NCI-H2081 (cell line): ENCODE measurements at regions not wholly inside any gene's neighbourhood (a gene's known extent, or its start where the extent isn't known, plus 50 kb on each side); places are given as distances from the start of the nearest gene placed in this dataset.

Experiments used
- DNase-seq, 2 experiments: peaks; one replicate each; lab custom pipeline; 2025; lab: John Stamatoyannopoulos, UW

DNA sequence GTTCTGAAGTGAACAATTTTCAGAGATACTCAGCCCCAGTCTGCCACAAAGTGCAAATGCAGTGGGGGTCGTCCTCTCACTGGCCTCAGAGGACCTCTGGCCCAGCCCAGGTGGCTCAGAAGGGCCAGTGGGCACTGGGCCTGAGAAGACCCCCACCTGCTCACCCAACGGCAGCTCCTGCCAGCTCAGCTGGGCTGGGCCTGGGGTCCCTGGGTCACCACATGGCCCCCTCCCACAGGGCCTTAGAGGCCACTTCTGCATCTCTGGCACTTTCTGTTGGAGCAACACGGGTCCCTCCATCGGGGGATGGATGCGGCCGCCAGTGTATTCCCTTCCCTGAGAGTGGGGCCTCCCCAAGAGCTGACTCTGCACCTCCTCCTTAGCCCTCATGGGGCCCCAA lies 262.7 kb upstream of the KCNH8 start:
- DNase-seq, result no peak

DNA sequence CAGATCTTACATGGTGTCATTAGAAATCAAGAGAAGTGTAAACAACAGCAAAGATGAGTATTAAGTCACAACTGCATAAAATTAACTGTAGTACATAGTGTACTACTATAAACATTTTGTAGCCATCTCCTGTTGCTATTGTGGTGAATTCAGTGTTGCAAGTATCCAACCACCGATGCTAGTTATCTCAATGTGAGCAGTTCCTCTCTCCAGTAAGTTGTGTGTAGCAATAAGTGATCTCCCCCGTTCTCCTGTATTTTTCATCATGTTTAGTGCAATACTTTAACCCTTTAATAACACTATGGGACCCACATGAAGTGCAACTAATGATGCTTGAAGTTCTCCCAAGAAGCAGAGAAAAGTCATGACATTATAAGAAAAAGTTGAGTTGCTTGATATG lies 264.7 kb upstream of the KCNH8 start:
- no peak for DNase-seq

DNA sequence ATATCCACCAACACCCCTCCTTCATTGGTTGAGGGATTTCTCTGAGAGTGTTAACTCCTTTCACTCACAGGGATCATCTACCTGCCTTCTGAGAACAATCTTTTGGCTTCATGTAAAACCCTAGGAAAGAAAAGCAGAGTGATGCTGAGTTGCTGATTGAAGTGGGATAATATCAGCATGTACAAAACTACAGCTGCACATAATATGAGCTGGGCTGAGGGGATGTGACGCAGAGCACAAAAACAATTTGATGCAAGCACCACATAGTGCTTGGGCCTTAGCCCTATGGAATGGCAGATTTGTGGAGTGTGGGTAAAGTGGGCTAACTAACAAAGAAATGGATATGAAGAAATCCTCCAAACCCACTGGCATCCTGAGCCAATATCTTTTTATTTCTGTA lies 267.6 kb upstream of the KCNH8 start:
- DNase-seq, result no peak

DNA sequence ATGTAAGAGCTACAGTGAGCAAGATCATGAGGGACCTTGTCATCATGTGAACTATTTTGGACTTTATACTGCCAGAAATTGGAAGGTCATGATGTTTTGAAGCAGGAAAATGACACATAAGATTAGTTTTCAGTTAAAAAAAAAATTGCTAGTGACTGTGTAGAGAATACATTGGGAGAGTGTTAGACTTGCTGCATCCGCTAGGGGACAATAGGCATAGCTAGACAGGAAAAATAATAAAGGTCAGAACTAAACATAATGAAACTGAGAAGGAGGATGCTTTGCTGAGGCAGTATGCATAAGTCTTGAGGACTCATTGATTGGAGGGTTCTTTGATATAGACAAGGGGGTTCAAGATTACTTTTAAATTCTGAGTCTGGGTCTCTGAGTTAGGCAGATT lies 275.8 kb upstream of the KCNH8 start:
- DNase-seq, result no peak

DNA sequence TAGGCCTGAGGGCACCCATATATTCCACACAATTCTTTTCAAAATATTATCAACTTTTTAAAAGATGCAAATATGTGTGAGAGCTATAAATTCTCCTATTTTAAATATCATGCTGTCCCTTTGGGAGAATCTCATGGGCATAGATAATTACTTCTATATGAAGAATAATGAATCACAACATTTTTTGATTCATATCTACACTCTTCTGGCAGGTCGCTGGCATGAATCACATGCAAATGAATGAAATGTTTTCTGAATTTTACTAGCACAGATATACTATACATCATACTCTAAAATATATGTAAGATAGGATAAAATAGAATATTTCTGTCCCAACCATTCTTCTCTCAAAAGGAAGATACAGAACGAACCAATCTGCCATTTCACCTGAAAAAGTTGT lies 277.7 kb upstream of the KCNH8 start:
- no peak for DNase-seq

DNA sequence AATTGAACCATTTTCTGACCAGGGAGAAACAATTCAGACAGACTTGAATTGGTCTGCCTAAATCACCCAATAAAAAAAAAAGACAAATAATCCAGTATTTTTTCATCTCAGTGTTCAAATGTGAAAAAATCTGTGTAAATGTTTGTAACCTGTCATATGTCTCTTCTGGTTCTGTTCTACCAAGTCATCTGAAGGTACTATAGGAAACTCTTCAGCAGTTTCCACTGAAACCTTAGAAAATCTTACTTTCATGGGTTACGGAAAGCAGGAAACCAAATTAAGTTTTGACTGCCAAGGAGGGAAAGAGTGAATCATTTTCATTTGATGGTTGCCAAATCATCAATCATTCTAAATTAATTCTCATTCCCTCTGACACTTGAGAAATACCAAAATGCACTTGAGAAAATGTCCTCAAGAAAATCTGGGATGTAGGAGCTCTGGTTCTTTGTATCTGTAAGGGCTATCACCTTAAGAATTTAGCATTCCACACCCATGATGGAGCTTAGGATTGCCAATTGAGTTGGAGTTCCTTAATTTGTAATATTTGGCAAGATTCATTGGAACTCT lies 278.2 kb upstream of the KCNH8 start:
- no peak for DNase-seq

DNA sequence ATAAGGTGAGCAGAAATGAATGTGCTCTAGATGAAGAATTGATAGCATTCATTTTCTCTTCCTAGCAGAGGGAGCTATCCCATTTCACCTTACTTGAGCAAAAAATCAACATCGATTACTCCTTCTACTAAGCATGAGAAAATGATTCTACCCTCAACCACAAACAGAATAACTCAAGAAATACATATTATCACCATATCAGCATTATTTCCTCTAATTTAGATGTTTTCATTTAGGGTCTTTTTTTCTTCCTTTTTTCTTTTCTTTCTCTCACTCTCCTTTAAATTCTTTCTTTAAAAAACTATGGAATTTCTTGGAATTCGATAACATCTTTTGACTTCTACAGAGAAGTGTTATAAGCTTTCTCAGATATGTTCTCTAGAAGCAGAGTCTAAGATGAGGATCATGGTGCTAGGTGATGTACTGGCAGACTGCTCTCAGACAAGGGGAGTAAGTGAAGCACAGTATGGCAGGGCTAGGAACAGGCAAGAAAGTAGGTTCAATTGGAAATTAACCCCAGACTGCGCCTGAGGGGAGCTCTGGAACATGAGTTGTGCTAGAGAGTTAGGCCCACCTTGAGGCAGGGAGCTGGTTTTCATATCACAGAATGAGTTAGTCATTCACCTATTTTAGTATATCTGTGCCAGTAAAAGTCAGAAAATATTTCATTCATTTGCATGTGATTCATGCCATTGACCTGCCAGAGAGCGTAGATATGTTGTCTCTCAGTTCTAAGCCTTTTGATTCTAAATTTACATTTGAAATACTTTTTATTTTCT lies 279.2 kb upstream of the KCNH8 start:
- DNase-seq, result no peak

DNA sequence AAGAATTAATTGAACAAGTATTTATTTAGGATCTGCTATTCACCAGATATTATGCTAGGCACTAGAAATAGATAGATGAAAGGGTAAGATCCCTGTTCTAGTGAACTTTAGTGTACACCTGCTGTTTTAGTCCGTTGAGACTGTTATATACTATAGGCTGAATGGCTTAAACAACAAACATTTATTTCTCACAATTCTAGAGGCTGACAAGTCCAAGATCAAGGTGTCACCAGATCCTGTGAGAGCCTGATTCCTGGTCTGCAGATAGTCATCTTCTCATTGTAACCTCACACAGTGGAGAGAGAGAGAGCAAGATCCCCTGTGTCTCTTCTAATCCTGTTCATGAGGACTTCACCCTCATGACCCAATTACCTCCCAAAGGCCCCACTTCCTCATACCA lies 281.4 kb upstream of the KCNH8 start:
- no peak for DNase-seq

DNA sequence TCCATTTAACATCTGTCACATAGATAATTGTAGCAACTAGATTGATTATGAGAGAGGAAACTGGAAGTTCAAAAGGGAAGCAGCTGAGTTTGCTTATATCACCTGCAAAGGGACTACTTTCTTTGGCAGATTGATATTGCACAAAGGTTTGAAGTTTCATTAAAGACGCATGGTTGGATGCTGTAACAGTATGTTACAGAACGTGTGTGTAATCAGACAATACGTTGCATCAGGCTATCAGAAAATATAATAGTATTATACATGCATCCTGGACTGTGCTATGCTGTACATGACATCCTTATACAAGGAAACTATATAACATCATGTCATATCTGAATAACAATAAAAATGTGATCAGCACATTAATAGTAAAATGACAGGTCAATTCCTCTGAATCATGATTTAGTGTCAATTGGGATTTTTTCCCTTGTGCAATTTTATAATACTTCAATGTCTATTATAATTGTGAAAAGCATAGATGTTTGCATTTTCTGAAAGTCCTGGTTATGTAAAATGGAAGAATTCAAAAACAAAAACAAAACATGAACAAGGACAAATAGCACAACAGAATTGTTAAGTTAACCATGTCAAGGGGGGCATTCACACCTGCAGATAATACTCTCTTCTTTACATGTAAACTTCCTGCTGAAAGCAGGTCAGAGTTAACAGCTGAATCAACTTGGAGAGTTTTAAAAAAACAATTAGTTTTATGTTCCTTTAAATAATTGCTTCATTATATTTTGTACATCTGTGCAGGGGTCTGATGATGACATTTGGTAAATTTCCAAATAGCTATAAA lies 283.2 kb upstream of the KCNH8 start:
- peak in 1 of 2 experiments; percentile 36 for DNase-seq

DNA sequence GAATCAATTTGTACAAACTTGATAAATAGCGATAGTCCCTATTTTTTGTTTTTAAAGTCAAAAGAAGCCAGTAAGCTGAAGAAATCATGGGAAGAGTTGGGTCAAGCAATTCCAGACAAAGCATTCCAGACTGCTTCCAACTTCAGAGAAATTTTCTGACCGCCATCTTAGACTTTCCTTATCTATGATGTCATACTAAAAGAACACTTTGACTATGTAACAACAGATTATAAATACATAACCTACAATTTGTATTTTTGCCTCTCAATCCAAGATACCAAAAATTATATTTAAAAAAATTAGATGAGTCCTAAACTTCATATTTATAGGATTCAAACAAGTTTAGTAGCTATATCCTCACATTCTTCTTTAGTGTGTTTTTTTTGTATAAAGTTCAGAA lies 286.2 kb upstream of the KCNH8 start:
- DNase-seq, result no peak

DNA sequence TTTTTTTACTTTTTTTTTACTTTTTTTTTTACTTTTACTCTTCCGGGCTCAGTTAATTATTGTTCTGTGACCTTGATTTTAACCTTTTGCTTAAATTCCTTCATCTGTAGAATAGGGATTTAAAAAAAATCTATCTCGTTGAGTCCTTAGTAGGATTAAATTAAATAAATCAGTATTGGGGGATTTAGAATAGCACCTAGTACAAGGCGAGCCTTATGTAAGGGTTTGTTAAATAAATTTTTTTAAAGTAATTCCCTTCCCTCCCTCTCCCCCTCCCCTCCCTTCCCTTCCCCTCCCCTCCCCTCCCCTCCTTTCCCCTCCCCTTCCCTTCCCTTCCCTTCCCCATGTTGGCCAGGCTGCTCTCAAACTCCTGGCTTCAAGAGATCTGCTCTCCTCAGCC lies 287.2 kb upstream of the KCNH8 start:
- no peak for DNase-seq

DNA sequence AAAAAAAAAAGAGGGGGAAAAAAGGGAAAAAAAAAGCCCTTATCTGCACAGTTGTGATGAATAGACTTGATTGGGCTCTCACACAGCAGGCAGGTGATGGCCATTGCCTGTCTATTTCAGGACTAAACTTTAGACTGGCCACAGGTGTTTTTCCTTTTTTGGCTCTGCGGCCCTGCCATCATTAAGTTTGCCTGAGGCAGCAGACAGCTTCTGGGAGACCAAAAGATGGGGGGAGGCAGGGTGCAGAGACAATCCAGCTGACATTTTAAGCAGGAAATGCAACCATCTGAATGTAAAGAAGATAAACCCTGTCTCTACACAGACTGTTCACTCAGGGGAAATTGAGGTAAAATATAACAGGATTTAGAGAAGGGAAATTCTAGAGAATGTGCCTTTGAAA lies 295.0 kb upstream of the KCNH8 start:
- no peak for DNase-seq

DNA sequence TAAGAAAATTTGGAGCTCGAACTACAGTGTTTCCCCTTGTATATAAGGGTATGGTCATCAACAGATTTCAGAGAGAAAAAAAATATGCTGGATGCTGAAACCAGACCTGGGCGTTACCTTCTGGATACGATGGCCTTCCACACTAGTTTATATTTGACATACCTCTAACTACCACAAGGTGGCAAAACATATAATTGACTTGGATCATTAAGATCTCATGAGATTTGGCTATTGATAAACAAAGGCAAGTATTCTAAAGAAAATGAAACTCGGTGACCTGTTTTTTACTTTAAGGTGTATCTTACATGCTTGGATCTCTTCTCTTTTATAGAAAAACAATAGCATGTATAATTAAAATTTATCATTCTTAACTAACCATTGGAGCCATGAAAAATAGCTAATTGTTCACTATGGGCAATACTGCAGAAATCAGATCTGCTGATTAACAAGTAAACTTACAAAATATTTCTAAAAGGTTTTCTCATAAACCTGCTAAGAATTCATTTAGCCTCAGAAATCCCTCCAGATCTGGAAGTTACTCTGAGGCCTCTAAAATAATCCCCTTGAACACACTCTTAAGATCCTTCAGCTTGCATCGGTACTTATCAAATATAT lies 300.6 kb upstream of the KCNH8 start:
- DNase-seq, result peak in 1 of 2 experiments; percentile 17

DNA sequence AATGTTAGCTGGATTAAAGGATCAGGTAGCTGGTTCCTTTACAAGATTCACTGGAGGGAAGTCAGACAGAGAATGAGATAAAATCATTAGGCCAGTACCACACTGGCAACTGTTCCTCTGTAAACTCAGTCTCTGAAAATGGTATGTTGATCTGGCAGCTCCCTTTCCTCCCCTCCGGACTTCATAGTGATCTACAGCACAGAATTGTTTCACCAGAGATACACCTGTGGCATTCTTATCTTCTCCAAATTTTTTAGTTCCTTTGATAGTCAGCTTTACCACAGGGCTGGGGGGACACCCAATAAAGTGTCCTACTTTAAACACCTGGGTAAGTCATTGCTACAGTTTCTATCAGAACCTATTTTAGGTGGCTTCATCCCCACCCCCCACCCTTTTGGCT lies 304.3 kb upstream of the KCNH8 start:
- no peak for DNase-seq

DNA sequence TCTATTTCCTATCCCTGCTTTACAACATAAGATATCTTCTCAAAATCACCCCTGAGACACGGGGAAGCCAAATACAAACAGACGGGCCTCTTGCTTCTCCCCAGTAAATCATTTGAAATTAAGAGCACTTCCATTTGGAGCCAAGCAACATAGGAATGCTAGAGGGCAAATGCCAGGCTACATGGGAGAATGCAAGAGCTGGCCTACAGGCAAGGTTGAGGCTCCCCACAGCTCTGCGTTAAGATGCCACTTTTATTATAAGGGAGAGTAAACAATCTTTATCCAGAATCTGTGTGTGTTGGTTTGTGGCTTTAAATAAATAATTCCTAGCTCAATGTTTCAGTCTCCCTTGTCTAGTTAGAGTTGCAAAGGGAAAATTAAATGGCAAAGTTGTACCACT lies 305.1 kb upstream of the KCNH8 start:
- no peak for DNase-seq

DNA sequence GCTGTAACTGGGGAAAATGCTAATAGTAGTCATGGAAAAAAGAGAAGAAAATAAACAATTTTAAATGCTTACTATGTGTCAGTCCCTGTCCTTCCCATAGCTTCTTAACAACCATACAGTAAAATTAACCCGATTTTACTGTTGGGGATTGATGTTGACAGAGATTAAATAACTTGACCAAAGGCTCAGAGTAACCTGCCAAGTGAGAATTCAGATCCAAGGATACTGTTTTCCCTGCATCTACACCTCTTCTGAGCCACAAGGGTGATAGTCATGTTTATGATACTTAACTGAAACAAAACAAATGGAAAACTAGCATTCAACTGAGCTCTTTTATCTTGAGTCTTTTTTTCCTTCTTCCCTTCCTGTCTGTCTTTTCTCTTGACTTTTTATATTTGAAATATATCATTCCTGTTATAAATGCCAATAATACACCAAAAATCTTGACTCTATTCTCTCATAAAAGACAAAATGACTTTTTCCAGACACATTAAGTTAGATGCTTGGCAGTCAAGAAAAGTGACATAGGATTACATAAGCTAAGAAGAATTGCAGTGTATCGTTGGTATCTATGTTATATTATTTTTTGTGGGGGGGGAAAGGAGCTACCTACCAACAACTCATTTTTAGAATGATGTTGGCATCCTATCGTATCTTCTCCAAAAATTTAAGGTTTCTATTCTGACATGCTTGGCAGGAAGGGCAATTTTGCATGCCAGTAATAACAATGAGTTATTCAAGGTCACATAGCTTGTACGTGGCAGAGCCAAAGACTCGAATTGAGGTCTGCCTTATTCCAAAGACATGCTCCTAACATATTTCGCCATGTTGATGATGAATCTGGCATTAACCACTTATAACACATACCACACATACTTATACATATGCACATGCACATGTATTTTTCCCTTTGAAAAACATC lies 306.6 kb upstream of the KCNH8 start:
- no peak for DNase-seq

DNA sequence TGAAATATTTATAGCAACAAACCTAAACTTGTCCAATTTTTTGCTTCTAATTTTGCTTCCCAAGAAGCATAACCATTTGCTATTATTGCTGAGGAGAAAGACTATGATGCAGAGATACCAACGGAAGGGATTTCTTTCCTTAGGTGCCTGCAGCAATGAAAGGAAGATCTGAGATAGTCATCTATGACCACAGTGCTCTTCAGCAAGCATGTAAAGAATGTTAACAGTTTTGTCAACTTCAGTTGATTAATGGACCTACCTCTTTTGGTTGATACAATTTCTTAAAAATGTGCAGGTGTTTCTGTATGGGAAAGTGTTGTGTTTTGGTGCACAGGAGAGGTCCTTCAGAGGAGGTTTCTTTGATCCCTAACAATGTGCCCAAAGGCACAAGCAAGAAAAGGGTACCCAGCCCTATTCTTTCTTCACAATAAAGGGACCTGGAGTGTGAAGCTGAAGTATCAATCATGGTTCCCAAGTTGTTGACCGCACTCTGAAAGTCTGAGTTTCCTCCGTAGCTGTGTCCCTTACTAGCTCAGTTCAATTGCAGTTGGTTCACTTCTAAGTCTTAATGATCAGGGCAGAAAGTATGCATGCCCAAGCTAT lies 307.7 kb upstream of the KCNH8 start:
- DNase-seq, result no peak

DNA sequence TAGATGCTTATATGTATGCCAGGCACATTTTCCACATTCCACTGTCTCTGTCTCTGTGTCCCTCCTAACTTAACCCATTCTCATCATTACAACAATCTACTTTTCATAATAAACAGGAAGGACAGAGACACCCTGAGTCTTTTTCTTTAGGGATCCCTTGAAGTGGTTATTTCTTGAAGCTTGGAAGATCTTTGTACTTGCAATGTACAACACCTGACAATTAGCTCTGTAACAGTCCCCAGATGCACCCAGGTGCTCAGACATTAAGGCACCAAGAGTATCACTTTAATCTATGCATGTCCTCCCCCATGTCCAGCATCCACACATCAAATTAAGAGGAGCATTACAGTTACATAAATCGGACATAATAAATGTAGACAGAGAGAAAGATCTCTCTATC lies 309.6 kb upstream of the KCNH8 start:
- no peak for DNase-seq

DNA sequence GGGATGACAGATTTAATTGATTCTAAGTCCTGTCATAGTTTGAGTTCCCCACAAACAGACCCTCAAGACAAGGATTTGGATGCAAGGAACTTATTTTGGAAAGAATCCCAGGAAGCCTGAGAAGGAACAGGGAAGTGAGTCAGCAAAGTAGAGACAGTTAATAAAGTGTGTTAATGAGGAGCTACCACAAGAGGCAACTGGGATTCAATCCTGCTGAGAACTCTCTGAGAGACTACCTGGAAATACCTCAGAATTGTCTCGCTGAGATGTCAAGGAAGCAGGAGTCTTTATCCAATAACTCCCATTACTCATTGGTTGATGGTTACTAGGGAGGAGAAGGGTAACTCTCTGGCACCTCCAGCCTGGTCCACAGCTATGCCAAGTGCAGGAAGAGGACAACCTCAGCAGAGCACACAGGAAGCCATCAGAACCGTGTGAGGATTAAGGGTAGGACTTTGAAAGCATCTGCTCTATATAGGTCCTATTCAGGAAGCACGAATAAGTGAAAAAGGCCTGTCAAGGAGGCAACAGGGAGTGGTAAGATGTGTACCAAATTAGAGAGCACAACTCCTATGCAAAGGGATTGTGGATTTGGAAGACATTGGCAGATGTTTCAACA lies 311.1 kb upstream of the KCNH8 start:
- no peak for DNase-seq

DNA sequence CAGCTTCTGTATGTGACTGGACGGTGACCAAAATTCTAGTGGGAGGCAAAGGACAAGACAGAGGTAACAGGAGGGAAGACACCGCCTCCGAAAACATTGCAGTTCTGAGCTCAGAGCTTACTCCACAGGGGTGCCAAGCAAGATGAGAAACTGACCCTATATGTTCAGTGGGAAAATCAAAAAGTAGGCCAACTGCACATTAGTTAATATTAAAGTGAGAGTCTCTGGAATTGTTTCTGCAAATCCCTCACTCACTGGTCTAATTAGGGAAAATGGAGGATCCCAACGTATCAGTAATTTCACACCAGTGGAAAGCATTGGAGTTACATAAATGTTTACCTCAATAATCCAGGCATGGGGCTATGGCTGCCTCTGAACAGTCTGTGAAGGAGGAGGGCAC lies 313.3 kb upstream of the KCNH8 start:
- DNase-seq, result no peak

DNA sequence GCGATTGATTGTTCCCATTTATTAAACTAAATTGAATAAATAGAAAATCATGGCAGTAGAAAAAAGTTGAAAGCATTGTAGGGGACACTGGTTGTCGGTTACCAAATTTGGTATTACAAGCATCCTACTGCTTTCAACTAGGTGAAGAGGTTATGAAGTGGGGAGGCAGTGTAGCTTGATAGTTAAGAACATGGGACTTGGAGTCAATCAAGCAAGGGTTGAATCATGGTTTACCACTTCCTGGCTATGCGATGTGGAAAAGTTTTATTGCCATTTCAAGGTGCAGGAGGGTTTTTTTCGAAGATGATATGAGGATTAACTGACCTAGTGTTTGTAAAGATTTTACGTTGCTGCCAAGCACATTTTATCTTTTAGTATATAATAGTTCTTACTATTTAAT lies 318.2 kb upstream of the KCNH8 start:
- DNase-seq, result no peak
